HEK293 (cell line): ENCODE measurements at regions not wholly inside any gene's neighbourhood (a gene's known extent, or its start where the extent isn't known, plus 50 kb on each side); places are given as distances from the start of the nearest gene placed in this dataset.

Experiments used
- IKZF3 ChIP-seq: fragments of 450-650 bp; IDR thresholded peaks from 2 replicates; pipeline ENCODE4 v1.5.0; 2018; ENCODE audit warnings: missing biosample characterization, mild to moderate bottlenecking, missing genetic modification characterization, moderate library complexity
- ZBTB1 ChIP-seq: fragments of 450-650 bp; formaldehyde crosslinking; IDR thresholded peaks from 2 replicates; pipeline ENCODE4 v1.5.1; 2016; ENCODE audit warnings: missing biosample characterization, missing genetic modification characterization

DNA sequence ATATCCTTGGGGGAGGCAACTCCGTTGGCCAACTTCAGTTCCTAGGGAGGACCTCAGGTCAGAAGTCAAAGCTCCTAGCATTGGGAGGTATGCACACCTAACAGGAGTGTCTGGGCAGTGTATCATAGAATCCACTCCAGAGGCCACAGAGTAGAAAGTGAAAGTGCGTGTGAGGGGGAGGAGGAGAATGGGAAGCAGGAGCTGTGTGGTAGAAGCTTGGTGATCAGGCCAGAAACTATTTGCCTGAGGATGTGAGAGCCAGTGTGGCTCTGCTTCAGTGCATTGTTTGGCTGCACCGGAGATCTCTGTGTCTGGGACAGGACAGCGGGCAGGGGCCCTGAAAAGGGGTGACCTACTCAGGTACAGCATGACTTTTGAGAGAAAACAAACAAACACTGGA, 557.4 kb upstream of the VSTM2A start:
- TF ChIP-seq ZBTB1 (tag by site-specific recombination) (no peak), IKZF3 (no peak)
